ENCODE measurements at regions not wholly inside any gene's neighbourhood (a gene's known extent, or its start where the extent isn't known, plus 50 kb on each side); places are given as distances from the start of the nearest gene placed in this dataset.
"Not testable (repeated sequence)": the region's sequence is repeated elsewhere in the genome, so short reads cannot be mapped to it uniquely, and the experiment has no call there.

DNA sequence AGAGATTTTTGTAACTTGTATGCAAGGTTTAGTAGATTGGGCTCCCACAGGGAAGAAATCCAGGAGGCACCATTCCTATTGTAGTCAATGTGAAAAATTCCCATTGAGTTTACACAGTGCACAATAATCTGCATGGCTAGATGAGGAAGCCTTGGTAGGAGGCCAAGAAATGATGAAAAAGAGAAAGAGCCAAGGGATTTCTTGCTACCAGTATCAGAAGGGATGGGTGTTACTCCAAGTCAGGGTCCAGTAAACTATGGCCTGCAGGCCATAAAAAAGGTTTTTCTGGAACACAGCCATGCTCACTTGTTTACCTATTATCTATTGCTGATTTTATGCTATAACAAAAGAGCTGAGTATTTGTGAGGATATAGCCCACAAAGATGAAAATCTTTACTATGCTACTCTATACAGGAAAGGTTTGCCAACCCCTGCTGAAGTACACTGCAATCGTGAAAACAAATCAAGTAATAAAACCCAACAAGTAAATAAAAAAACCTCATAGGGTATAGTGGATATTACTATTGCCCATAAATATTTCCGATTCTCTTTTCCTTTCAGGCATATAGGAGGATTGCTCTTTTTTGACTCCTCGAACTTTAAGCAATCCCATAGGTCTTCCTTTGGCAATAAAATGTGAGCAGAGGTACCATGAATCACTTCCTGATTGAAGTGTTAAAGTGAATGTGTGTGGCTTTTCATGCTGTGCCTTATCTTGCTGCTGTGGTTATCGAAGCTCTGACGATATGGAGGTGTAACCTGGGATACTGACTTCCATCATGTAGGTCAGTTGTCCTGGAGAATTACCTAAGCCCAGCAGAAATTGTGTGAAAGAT is 256.3 kb upstream of the MAGI2 start:
- FAIRE-seq = no peak

DNA sequence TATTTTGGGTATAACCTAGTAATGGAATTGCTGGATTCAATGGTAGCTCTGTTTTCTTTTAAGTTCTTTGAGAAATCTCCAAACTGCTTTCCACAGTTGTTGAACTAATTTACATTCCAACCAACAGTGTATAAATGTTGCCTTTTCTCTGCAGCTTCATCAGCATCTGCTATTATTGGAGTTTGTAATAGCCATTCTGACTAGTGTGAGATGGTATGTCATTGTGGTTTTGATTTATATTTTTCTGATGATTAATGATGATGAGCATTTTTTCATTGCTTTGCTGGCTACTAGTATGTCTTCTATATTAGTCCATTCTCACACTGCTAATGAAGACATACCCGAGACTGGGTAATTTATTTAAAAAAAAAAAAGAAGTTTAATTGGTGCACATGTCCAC is 248.6 kb upstream of the MAGI2 start:
- no peak for FAIRE-seq

DNA sequence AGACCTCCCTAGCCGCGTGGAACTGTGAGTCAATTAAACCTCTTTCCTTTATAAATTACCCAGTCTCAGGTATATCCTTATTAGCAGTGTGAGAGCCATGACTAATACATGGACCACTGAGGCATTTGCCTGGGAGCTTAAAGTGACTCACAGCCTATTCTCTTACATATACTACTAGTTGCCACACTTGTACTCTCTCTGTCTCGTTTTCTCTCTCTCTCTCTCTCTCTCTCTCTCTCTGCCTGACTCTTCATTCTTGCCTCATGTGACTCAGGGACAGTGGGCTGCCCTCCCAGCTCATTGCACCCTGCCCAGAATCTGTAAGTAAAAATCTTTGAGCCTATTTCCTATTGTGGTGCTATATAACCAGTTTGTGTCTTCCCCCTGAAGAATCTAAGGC is 238.5 kb upstream of the MAGI2 start:
- no peak for FAIRE-seq

DNA sequence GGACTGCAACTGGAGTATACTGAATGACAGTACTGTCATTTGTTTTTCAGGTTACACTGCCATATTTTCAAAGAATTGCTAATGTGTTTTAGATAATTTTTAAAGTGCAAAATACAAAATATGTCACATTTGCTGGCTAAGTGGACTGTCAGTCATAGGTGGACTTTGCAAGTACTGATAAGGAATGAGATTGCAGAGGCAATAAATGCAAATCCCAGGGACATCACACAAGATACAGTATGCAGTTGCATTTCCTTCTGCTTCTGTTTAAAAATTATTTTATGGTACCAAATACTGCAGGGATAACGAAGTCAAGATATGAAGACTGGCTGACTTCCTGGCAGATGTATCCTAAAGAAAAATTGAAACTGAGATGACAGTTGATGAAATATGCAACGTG is 237.6 kb upstream of the MAGI2 start:
- FAIRE-seq = no peak

DNA sequence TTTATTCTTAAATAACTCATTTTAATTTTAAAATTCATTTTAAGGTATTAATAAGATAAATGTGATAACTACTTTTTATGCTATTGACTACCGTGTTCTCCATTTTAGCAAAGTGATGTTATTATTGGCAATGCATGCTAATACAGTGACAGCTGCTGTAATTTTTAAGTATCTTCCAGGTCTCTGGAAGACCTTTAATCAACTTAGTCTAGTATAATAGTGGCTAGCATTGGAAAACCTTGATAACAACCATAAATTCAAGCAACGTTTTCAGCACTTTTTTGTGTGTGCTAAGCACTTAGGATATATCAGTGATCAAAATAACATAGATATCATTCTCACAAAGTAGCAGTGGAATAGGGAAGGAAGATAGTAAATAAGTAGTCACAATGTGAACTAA is 230.9 kb upstream of the MAGI2 start:
- FAIRE-seq = no peak

DNA sequence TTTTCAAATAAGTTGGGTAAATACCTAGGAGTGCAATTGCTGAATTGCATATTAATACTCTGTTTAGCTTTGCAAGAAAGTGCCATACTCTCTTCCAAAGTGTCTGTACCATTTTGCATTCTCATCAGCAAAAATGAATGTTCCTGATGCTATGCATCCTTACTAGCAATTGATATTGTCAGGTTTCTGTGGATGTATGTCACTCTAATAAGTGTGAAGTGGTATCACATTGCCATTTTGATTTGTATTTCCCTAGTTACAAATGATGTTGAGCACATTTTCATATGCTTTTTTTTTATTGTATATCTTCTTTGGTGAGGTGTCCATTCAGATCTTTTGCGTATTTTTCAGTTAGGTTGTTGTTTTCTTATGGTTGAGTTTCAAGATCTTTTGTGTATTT is 230.4 kb upstream of the MAGI2 start:
- no peak for FAIRE-seq

DNA sequence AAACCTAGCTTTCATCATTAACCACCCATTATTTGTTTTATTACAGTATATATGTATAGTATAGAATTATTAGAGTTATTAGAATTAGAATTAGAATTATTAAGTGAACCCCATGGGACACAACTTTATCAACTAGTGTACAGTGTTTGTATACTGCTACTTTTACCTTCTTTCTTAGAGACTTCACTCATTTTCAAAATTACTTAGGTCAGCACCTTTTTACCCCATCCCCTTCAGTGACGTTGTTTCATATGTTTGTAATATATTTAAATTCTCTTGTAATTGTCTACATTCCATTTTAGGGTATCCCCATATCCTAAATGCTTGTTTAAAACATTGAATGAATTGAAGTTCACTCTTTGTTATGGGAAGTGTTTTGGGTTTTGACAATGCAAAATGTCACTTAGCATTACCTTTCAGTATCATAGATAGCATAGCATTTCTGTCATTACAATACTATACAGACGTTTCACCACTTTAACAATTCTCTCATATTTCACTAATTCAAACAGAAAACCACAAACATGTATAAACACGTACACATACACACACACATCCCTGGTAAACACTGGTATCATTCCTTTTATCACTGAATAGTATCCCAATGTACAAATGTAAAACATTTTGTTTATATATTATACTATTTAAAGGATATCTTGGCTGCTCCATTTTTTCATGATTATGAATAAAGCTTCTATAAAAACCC is 229.9 kb upstream of the MAGI2 start:
- FAIRE-seq = no peak

DNA sequence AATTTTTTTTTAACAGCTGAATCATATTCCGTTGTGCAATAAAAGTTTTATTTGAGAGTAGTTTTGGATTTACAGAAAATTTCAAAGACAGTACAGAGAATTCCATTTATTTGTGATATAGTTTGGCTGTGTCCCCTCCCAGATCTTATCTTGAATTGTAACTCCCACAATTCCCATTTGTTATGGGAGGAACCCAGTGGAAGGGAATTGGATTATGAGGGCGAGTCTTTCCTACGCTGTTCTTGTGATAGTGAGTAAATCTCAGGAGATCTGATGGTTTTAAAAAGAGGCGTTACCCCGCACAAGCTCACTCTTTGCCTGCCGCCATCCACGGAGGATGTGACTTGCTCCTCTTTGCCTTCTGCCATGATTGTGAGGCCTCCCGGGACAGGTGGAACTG is 228.0 kb upstream of the MAGI2 start:
- FAIRE-seq = no peak

DNA sequence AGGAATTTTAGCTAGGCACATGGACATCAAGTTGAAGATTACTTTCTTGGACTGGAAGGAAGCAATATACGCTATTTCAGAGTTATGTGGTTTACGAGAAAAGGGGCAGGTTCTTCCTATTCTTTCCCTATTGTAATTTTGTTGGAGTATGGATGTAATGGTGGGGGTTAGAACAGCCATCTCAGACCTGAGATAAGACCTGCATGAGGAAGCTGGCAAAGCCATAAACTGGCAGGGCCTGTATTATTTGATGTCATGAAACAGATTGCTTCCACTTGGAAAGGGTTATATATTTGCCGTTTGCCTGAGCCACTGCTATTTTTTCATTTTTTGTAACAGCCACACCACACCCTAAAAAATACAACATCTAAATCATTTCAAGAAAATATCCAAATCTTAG is 220.5 kb upstream of the MAGI2 start:
- FAIRE-seq = no peak

DNA sequence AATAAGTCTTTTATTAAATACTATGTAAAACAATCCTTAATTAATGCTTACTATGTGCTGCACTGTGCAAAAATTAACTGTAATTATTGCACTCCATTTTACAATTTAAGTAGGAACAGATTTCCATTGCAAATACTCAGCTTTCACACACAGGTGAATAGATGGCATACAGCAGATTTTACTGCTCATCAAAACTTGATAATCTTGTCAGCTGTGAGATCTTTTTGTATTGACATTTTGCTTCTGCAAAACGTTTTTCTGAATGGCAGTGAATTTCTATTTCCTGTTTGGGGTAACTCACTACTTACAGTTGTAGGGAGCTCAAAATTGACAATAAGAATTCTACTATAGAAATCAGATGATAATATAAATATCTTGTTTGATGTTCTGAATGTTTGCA is 220.0 kb upstream of the MAGI2 start:
- no peak for FAIRE-seq

DNA sequence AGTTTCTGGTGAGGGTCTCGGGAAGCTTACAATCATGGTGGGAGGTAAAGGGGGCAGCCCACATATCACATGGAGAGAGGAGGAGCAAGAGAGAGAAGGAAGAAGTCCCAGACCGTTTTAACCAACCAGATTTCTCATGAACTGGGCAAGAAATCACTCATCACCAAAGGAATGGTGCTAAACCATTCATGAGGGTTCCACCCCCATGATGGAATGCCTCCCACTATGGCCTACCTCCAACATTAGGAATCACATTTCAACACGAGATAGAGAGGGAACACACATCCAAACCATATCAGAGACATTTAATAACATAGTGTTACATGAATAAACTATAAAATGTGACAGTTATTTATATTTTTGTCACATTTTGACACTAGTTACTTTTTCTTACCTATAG is 214.8 kb upstream of the MAGI2 start:
- FAIRE-seq = no peak

DNA sequence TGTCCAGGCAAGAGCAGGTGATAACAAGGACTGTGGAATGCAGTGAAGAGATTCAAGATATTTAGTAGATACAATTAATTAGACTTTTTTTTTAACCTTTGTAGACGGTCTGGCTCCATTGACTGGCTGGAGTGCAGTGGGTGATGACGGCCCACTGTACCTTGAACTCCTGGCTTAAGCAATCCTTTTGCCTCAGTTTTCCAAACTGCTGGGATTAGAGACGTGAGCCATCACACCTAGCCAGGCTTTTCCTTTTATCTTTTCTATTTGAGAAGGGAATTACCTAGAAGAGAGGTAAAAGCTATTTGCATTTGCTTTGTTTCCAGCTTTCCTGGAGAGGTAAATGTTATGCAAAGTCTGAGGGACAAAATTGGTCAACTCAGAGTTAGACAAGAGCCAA is 213.0 kb upstream of the MAGI2 start:
- no peak for FAIRE-seq

DNA sequence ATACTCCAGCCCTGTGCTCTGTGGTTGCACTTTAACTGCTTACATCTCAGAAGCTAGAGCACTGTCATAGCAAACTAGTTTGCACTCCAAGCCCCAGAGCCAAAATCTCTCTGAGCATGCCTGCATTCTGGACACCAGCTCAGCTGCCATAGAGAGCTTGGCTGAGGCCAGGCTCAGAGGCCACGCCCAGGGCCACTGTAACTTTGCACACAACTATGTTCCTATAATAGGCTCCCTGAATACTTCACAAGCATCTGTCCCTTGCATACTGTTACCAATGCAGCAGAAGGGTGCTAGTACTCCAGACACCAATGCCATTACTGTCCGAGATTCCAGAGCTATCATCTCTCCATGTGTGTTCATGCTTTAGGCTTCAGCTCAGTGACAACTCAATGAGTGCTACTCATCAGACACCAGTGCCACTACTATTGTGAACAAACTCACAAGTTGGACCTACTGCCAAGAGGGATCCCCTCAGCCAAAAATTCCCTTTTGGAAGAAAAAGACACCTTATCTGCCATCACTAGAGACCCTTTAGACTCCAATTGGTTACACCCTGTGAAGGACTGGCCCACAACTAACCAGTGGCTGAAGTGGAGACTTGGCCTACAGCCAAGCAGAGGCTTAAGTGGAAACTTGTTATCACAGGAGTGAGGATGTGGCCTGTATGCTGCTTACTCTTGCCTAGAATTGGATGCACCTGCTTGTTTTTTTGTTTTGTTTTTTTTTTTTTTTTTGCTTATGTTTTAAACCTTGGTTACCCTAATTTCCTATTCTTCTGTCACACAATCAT is 211.6 kb upstream of the MAGI2 start:
- FAIRE-seq = no peak

DNA sequence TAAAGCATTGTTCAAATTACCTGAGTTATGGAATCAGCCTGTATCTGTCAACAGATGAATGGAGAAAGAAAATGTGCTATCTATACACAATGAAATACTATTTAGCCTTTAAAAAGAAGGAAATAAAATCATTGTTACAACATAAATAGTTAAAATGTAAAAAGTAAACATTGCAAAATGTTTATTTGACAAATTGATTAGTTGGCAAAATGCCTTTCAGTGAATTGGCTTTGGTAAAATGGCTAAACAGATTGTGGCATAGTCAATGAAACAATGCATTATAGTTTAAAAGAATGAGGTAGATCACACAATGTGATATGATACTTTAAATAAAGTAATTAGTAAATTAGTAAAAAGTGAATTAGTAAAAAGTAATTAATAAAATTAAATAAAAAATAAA is 204.8 kb upstream of the MAGI2 start:
- FAIRE-seq = peak; percentile 66

DNA sequence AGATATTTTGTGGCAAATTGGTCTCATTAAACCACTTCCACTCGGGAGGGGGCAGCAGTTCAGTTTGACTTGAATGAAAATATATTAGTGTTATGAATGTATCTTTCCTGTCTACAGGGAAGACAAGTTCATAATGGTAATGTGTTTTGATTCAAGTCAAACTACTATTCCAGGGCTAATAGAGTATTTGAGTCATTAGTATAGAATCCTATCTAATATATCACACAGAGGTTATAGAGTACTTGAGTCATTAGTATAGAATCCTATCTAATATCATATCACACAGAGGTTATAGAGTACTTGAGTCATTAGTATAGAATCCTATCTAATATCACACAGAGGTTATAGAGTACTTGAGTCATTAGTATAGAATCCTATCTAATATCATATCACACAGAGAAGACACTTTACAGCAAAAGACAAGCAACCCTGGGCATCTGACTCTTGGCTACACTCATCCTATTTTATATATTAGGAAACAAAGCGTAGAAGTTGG is 199.7 kb upstream of the MAGI2 start:
- FAIRE-seq = no peak

DNA sequence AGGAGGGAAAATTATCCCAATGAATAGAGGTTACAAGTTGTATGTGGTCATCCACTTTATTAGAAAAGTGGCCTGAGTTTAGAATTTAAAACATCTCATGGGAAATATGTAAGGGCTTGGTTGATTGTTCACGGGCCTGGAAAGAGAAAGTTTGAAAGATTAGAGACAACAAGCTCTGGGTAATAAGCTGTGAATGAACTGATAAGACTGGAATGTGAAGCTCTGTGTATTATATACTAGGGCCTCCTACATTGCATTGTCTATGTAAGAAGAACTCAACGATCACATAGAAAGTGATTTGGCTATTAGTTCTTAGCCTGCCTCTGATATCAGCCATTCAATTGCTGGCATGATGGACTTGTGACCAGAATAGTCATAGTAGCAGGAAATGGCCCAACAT is 199.2 kb upstream of the MAGI2 start:
- FAIRE-seq = no peak

DNA sequence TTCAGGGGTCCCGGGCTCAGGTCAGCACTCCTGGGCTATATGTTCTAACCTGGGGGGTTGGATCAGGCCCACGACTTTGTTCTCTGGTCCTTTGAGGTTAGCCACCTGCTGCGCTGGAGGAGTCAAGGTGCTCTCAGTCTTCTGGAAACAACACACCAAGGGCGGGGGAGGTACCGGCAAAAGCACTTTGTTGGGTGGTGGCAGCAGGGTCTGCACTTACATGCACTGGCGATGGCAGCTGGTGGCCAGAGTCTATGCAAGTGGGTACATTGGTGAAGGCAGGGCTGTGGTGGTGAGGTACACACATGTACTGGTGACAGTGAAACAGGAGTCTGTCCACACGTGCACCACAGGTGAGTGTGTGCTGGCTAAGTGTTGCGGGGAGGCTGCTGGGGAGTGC is 194.2 kb upstream of the MAGI2 start:
- FAIRE-seq = no peak

DNA sequence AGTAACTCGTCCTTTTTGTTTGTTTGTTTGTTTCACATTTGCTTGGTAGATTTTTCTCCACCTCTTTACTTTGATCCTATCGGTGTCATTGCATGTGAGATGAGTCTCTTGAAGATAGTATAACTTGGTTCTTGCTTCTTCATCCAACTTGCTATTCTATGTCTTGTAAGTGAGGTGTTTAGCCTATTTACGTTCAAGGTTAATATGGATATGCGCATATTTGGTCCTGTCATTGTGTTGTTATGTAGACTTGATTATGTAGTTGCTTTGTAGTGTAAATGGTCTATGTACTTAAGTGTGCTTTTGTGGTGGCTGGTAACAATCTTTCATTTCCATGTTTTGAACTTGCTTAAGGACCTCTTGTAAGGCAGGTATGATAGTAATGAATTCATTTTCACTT is 192.8 kb upstream of the MAGI2 start:
- no peak for FAIRE-seq

DNA sequence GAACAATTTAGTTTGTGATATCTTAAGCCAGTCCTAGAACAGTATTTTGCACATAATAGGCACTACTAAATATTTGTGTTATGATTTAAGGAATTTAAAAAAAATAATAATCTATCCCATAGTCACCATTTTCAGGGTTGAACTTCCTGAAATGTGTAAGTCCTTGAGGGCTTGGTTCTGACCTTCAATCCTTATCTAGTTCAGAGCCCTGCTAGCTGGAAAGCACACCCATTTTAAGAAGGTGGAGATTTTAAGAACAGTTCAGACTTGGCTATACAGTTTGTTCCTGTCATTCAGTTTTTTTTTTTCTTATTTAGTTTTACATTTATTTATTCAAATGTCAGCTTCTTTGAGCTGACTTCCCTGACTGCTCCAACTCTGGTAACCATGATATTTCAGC is 183.4 kb upstream of the MAGI2 start:
- no peak for FAIRE-seq

DNA sequence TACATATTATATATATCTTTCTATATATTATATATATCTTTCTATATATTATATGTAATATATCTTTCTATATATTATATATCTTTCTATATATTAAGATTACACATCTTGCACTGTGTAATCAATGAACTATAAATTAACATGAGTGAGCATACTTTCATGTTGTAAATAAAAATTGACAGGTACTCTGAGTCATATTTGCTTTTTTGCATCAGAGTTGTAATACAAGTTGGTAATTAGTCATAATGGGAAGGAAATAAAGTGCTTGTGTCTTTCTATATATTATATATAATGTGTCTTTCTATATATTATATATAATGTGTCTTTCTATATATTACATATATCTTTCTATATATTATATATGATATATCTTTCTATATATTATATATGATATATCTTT is 172.5 kb upstream of the MAGI2 start:
- not testable (repeated sequence) for FAIRE-seq

DNA sequence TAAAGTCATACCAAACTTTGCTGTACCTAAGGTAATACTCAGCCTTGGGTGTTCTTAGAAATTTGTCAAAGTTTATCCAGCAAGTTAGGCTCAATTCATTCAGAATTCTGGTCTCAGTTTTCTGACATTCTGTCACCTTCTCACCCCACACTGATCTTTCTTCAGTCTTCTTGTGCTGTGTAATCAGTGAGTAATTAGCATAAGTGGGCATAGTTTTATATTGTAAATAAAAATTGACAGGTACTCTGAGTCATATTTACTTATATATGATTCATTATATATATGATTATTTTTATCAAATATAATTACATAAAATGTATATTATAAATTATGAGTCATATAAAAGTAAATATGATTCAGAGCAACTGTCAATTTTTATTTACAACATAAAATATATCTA is 170.9 kb upstream of the MAGI2 start:
- no peak for FAIRE-seq

DNA sequence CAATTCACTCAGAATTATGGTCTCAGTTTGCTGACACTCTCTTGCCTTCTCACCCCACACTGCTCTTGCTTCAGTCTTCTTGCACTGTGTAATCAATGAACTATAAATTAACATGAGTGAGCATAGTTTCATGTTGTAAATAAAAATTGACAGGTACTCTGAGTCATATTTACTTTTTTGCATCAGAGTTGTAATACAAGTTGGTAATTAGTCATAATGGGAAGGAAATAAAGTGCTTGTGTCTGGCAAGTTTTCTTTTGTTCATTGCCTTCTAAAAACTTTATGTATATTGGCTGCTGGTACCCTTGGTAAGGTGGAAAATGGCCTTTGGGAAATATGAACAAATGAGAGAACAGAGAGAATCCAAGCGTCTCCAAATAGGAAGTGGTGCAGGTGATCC is 169.3 kb upstream of the MAGI2 start:
- no peak for FAIRE-seq

DNA sequence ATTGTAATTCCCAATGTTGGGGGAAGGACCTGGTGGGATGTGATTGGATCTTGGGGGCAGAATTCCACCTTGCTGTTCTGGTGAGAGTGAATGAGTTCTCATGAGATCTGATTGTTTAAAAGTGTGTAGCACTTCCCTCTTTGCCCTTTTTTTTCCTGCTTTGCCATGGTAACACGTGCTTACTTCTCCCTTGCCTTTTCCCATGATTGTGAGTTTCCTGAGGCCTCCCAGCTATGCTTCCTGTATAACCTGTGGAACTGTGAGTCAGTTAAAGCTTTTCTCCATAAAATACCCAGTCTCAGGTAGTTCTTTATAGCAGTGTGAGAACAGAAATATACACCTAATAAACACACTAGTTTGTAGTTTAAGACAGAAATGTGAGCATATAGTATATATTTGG is 166.8 kb upstream of the MAGI2 start:
- FAIRE-seq = no peak

DNA sequence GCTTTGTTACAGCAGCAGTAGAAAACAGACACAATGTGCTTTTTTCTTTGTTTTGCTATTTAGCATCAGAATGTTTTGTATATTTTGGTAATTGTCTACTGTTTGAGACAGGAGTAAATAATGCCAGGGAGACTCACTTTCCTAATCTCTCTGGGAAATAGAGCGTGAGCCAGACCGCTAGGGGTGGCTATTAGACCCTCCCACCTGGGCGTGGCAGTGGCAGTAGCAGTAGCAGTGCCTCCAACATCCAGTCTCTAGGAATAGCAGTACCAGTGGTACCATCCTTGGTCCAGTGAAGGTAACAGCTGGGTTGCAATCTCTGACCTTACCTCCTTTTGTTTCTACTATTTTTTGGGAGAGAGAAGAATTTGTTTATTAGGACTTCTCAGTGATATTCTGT is 165.7 kb upstream of the MAGI2 start:
- FAIRE-seq = no peak

Measured in A204.1 (cell line).